ENCODE measurements at regions not wholly inside any gene's neighbourhood (a gene's known extent, or its start where the extent isn't known, plus 50 kb on each side); places are given as distances from the start of the nearest gene placed in this dataset.

DNA sequence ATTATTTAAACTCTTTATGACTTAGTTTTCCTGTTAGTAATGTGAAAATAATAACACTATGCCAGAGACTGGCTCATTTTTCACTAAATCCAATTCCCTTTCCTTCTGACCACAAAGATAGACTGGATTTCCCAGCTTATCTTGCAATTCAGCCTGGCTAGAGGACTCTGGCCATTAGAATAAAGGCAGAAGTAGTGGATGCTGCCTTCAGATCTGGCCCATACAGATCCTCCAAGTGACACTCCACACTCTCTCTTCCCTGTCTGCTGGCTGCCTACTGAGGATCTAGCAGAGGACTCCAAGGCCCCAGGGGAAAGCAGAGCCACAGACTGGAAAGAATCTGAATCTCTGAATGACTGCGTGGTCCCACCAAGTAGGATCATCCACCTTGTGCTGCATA, 188.8 kb upstream of the LMNTD1 start:
- Mint-ChIP-seq H3K4me3 (no peak overlapping the region), H3K27me3 (ENCODE audit: low read depth) (peaks cover 4% of the 10 kb centered on the region), H3K9me3 (peaks cover 5% of the 10 kb centered on the region), H3K4me1 (peaks cover 4% of the 10 kb centered on the region), H3K36me3 (ENCODE audit: low read depth) (no peaks in the 10 kb centered on the region), H3K27ac (no peak overlapping the region)
- TF ChIP-seq, protein P1, sequence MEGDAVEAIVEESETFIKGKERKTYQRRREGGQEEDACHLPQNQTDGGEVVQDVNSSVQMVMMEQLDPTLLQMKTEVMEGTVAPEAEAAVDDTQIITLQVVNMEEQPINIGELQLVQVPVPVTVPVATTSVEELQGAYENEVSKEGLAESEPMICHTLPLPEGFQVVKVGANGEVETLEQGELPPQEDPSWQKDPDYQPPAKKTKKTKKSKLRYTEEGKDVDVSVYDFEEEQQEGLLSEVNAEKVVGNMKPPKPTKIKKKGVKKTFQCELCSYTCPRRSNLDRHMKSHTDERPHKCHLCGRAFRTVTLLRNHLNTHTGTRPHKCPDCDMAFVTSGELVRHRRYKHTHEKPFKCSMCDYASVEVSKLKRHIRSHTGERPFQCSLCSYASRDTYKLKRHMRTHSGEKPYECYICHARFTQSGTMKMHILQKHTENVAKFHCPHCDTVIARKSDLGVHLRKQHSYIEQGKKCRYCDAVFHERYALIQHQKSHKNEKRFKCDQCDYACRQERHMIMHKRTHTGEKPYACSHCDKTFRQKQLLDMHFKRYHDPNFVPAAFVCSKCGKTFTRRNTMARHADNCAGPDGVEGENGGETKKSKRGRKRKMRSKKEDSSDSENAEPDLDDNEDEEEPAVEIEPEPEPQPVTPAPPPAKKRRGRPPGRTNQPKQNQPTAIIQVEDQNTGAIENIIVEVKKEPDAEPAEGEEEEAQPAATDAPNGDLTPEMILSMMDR (IDR thresholded peaks at IDR 0.05; ENCODE audit: unreplicated experiment in 3 of 3) = no peak

DNA sequence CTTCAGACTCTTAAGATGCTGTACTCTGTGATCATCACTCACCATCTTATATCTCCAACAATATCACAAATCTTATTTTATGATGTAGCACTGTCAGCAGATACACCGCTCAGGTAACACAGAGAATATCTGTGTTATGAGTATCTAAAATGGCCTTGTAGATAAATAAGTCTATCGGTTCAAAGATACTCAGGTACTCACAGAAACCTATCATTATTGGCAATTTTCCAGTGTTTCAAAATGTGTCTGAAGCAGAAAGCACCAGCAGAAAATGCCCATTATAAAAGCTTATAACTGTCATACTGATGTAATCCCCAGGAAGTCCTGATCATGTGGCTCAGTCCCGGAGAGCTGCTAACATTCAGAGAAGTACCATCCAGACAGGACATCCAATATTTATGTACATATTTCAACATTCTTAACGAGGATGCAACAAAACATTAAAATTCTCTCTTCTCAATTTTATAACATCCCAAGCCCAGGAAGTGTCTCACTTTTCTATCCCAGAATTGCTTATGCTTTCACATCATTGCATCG, 190.7 kb upstream of the LMNTD1 start:
- TF ChIP-seq, protein P1 (IDR thresholded peaks at IDR 0.05; ENCODE audit: unreplicated experiment in 3 of 3) = no peak
- Mint-ChIP-seq H3K36me3 (ENCODE audit: low read depth) (no peaks in the 10 kb centered on the region), H3K9me3 (no peaks in the 10 kb centered on the region), H3K27ac (no peak overlapping the region), H3K4me1 (peaks cover 4% of the 10 kb centered on the region), H3K4me3 (no peak overlapping the region), H3K27me3 (ENCODE audit: low read depth) (no peaks in the 10 kb centered on the region)

DNA sequence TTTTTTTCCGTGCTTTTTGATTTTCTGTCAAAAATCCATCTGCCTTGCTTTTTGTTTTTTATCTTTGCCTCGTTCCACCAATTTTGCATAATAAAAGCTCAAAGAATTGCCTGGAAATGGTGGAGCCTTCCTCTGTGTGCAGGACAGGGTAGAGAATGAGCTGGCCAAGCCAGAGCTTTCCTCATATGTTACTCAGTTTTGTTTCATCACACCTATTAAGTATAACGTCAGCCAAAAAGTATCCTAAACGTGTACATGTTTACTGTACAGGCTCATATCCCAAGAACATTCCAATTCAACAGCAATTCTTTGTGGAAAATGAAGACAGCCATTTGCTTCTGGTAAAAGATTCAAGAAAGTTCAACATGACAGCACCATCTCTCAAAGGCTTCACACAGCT, 191.2 kb upstream of the LMNTD1 start:
- Mint-ChIP-seq H3K4me3 (no peak overlapping the region), H3K9me3 (no peaks in the 10 kb centered on the region), H3K27me3 (ENCODE audit: low read depth) (no peaks in the 10 kb centered on the region), H3K36me3 (ENCODE audit: low read depth) (no peaks in the 10 kb centered on the region), H3K27ac (no peak overlapping the region), H3K4me1 (peaks cover 4% of the 10 kb centered on the region)
- TF ChIP-seq, protein P1 (IDR thresholded peaks at IDR 0.05; ENCODE audit: unreplicated experiment in 3 of 3) = no peak

DNA sequence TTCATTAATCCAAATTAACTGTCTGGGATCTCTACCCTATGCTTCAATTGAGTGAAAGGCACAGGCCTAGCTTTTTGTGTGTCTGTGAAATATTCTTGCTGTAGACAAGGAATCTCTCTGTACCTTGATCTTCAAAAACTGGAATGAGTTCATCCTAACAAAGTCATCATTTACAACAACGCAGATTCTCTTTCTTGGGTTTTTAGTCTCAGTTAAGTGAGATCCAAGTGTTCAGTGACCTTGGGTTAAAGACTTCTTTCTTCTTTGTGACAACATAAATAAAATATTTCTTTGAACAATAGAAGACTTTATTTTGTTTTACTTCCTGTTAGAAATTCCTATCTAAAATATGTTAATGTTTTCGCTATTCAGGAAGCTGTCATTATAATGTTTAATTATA, 192.2 kb upstream of the LMNTD1 start:
- H3K27ac Mint-ChIP-seq = no peak overlapping the region
- TF ChIP-seq, protein P1 (IDR thresholded peaks at IDR 0.05; ENCODE audit: unreplicated experiment in 3 of 3) = no peak
- no peaks in the 10 kb centered on the region for H3K36me3 Mint-ChIP-seq (ENCODE audit: low read depth)
- no peak overlapping the region for H3K4me3 Mint-ChIP-seq
- H3K27me3 Mint-ChIP-seq (ENCODE audit: low read depth) = no peaks in the 10 kb centered on the region
- H3K9me3 Mint-ChIP-seq = no peaks in the 10 kb centered on the region
- peaks cover 4% of the 10 kb centered on the region for H3K4me1 Mint-ChIP-seq

DNA sequence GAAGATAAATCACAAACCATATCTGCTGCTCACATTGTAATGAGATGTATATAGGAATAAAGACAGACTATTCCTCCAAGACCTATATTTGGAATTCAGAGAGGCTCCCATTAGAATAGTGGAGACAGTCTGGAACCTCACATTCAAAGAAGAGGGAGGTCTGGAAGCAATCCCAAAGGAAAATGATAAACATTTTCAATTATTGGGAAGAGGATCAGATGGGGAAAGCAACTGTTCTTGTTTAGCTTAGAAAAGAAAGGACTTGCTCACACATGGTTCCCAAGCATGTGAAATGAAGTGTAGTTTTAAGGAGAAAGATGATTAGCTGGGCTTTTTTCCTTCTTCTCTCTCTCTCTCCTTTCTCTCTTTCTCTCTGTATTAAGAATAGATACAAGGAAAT, 193.0 kb upstream of the LMNTD1 start:
- no peak overlapping the region for H3K27ac Mint-ChIP-seq
- no peaks in the 10 kb centered on the region for H3K27me3 Mint-ChIP-seq (ENCODE audit: low read depth)
- TF ChIP-seq, protein P1 (IDR thresholded peaks at IDR 0.05; ENCODE audit: unreplicated experiment in 3 of 3) = no peak
- peaks cover 4% of the 10 kb centered on the region for H3K4me1 Mint-ChIP-seq
- no peak overlapping the region for H3K4me3 Mint-ChIP-seq
- no peaks in the 10 kb centered on the region for H3K9me3 Mint-ChIP-seq
- H3K36me3 Mint-ChIP-seq (ENCODE audit: low read depth) = no peaks in the 10 kb centered on the region

DNA sequence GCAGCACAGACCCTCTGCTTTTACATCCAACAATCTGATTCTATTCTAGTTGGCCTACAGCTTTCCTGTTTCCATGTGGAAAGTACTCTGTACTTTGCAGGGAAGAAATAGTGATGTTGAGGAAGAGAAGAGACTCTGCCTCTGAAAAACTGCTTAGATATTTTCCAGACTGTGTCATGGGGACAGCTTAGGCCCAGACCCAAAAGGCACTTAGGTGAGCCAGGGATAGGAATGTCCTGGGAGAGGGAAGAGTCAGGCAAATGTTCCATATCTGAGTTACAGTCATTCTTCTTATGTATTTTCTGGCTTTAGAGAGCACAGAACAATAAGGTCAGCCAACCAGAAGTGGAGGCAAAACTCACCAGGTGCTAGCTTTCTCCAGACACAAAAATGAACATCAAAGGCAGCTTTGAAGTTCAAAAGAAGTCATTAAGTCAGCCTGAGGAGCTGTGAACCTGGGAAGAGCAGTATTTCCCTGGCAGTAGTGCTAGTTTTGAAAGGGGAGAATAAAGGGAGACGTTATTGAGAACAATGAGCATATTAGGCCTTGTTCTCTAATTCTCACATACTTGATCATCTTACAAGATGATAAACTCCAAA, 199.7 kb upstream of the LMNTD1 start:
- TF ChIP-seq, protein P1 (IDR thresholded peaks at IDR 0.05; ENCODE audit: unreplicated experiment in 3 of 3) = no peak
- Mint-ChIP-seq H3K9me3 (no peaks in the 10 kb centered on the region), H3K4me3 (no peak overlapping the region), H3K27me3 (ENCODE audit: low read depth) (no peaks in the 10 kb centered on the region), H3K27ac (no peak overlapping the region), H3K36me3 (ENCODE audit: low read depth) (no peaks in the 10 kb centered on the region), H3K4me1 (peaks cover 8% of the 10 kb centered on the region)
